Central memory CD8-positive, alpha-beta T cell (primary cell): ENCODE measurements at regions not wholly inside any gene's neighbourhood (a gene's known extent, or its start where the extent isn't known, plus 50 kb on each side); places are given as distances from the start of the nearest gene placed in this dataset.
A peak's percentile ranks its signal among the peaks of the same experiment; 100 is the strongest.

Experiments
- ATAC-seq: fragments of 150-1000 bp; cut with Tn5 transposase; replicated peaks from 2 replicates; pipeline ENCODE4 v1.10.0; 2022; ENCODE audit warnings: mild to moderate bottlenecking, moderate FRiP score, moderate number of reproducible peaks; ENCODE audit not compliant: poor library complexity, severe bottlenecking; ENCODE audit errors: extremely low read depth
- DNase-seq, 2 donors: peaks; one replicate each; pipeline ENCODE4 v3.0.0; 2021; ENCODE audit warnings: low spot score in 2 of 2
- H3K27ac Mint-ChIP-seq: one replicate; pipeline ENCODE4 v1.8.0; 2022; ENCODE audit warnings: low read depth, mild to moderate bottlenecking, moderate library complexity, mixed read lengths
- H3K27me3 Mint-ChIP-seq: one replicate; pipeline ENCODE4 v1.8.0; 2022; ENCODE audit warnings: mixed read lengths
- H3K36me3 Mint-ChIP-seq: one replicate; pipeline ENCODE4 v1.8.0; 2022; ENCODE audit warnings: mild to moderate bottlenecking, moderate library complexity, mixed read lengths; ENCODE audit not compliant: insufficient read depth
- H3K4me1 Mint-ChIP-seq: one replicate; pipeline ENCODE4 v1.8.0; 2022; ENCODE audit warnings: mixed read lengths
- H3K4me3 Mint-ChIP-seq: one replicate; pipeline ENCODE4 v1.8.0; 2022; ENCODE audit warnings: mild to moderate bottlenecking, moderate library complexity, mixed read lengths
- H3K9me3 Mint-ChIP-seq: one replicate; pipeline ENCODE4 v1.8.0; 2022; ENCODE audit warnings: mixed read lengths

DNA sequence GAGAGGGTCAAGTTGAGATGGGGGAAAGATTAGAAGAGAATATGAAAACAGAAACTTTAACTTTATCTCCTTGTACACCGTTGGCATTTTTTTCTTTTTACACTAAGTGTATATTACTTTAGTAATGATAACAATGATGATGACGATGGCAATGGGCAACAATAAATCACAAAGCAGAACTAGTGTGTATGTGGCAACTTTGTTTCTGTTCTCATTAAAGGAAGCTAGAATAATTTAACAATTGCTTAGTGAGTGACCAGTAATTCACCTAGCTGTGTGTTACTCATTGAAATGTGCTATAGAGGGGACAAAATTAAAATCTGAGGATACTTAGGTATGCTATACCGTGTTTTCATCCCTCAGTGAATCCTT lies 318.5 kb upstream of the TBL1XR1 start:
- H3K27me3 Mint-ChIP-seq: no peaks in the 10 kb centered on the region
- ATAC-seq (no peak), DNase-seq (no peak)
- no peak overlapping the region for H3K4me3 Mint-ChIP-seq
- H3K9me3 Mint-ChIP-seq: no peaks in the 10 kb centered on the region
- no peaks in the 10 kb centered on the region for H3K4me1 Mint-ChIP-seq
- H3K27ac Mint-ChIP-seq: no peak overlapping the region
- H3K36me3 Mint-ChIP-seq: no peaks in the 10 kb centered on the region

GRCh38 chr3:177516158-177517011 lies 319.1 kb upstream of the TBL1XR1 start:
- H3K36me3 Mint-ChIP-seq: no peaks in the 10 kb centered on the region
- H3K27ac Mint-ChIP-seq: no peak overlapping the region
- H3K4me1 Mint-ChIP-seq: no peaks in the 10 kb centered on the region
- no peaks in the 10 kb centered on the region for H3K9me3 Mint-ChIP-seq
- no peak overlapping the region for H3K4me3 Mint-ChIP-seq
- no peaks in the 10 kb centered on the region for H3K27me3 Mint-ChIP-seq
- ATAC-seq (no peak), DNase-seq (no peak)

- DNase-seq (no peak), ATAC-seq (no peak)
- Mint-ChIP-seq H3K4me3 (no peak overlapping the region), H3K27ac (peak overlapping the region; percentile 24), H3K27me3 (no peaks in the 10 kb centered on the region), H3K36me3 (no peaks in the 10 kb centered on the region), H3K9me3 (no peaks in the 10 kb centered on the region), H3K4me1 (no peaks in the 10 kb centered on the region)
These were observed 320.6 kb upstream of the TBL1XR1 start for GRCh38 chr3:177517906-177518305.

GRCh38 chr3:177519588-177519987 lies 322.3 kb upstream of the TBL1XR1 start:
- no peaks in the 10 kb centered on the region for H3K9me3 Mint-ChIP-seq
- DNase-seq (no peak), ATAC-seq (no peak)
- H3K4me3 Mint-ChIP-seq: no peak overlapping the region
- no peaks in the 10 kb centered on the region for H3K27me3 Mint-ChIP-seq
- H3K36me3 Mint-ChIP-seq: no peaks in the 10 kb centered on the region
- no peaks in the 10 kb centered on the region for H3K4me1 Mint-ChIP-seq
- no peak overlapping the region for H3K27ac Mint-ChIP-seq

DNA sequence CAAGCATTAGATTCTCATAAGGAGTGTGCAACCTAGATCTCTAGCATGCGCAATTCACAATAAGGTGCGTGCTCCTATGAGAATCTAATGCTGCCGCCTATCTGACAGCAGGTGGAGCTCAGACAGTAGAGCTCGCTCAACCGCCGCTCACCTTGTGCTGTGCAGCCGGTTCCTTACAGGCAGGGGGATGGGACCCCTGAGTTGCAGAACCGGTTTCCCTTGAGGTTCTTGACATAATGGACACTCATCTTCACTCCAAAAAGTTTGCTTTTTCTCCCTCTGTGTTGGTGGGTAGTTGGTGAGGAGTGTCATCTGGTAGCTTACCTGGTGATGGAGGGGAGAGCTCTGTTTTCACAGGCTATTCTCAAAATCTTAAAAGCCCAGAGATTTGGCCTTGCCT lies 324.0 kb upstream of the TBL1XR1 start:
- H3K4me1 Mint-ChIP-seq: peaks cover 5% of the 10 kb centered on the region
- no peak for ATAC-seq

DNA sequence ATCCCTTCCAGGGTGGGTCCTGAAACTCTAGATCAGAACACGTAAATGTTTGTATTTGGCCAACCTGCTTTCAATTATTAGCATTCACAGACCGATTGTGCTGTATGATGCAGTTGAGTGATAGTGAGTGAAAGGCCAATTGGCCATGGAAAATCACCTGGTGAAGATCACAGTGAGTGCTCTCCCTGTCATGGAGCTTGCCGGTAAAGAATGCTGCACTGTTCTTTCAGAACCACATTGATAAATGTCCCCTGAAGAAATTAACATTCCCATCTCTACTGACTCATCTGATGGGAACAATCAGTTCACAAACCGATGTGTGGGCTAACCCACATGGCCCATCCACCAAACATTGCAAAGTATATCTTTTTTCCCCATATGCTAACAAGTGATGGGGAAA lies 324.8 kb upstream of the TBL1XR1 start:
- Mint-ChIP-seq H3K4me1 (peaks cover 7% of the 10 kb centered on the region), H3K9me3 (peaks cover 5% of the 10 kb centered on the region), H3K4me3 (no peak overlapping the region), H3K36me3 (peaks cover 1% of the 10 kb centered on the region), H3K27me3 (no peaks in the 10 kb centered on the region), H3K27ac (no peak overlapping the region)
- ATAC-seq (no peak), DNase-seq (no peak)

More for the DNA sequence above, 324.0 kb upstream of the TBL1XR1 start:
- Mint-ChIP-seq H3K36me3 (peaks cover 1% of the 10 kb centered on the region), H3K4me3 (no peak overlapping the region), H3K9me3 (peaks cover 5% of the 10 kb centered on the region), H3K27ac (no peak overlapping the region), H3K27me3 (no peaks in the 10 kb centered on the region)
- no peak for DNase-seq

DNA sequence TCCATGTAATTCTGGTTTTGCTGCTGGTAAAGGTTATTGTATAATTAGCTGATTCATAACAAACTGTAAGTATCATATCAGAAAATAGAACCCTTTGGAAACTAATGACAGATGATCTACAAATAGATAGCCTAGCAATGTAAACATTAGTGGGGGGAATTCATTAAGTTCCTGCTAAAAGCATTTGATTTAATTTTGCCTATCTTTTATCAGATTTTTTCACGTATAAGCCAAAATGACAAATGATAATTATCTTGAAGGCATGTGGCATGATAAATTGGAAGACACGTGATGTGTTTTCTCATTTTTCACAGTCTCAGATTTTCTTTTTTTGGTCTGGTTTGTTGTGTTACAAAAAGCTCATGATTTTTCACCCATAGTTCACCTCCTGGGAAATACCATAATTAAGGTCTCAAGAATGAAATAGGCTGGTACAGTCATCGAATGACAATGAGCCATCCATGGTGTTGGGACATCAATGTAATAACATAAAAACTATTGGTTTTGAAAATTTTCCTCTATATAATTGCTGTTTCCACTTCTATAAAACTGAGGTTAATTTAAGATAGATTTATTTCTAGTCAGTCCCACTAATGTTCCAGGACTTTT lies 325.9 kb upstream of the TBL1XR1 start:
- Mint-ChIP-seq H3K36me3 (peaks cover 1% of the 10 kb centered on the region), H3K27me3 (no peaks in the 10 kb centered on the region), H3K4me3 (no peak overlapping the region), H3K9me3 (peaks cover 5% of the 10 kb centered on the region), H3K4me1 (peaks cover 7% of the 10 kb centered on the region), H3K27ac (no peak overlapping the region)
- no peak for ATAC-seq
- no peak for DNase-seq

DNA sequence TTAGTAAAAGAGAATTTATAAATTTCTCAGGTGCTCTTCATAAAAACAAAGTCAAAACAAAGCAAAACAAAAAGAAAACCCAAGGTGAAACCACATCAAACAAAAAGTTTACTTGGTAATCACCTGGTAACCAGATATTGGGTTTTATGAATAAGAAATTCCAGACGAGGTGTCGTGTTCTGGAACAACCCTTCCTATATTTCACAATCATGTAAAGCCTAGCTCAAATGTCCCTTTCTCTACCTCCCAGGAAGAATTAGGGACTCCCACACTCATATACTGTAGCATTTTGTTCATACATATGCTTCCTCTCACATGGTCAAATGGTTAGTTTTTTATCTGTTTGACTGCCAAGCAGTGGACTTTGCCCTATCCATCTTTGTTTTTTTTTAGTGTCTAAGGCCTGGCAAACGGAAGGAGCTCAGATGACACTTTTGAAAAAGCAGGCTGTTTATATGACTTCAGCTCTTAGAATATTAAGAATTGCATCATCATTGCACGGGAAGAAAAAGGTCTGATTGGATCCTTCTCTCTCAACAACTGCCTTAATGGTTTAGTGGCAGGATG lies 326.7 kb upstream of the TBL1XR1 start:
- Mint-ChIP-seq H3K4me3 (no peak overlapping the region), H3K9me3 (peaks cover 5% of the 10 kb centered on the region), H3K4me1 (peaks cover 15% of the 10 kb centered on the region), H3K27ac (no peak overlapping the region), H3K27me3 (no peaks in the 10 kb centered on the region), H3K36me3 (peaks cover 1% of the 10 kb centered on the region)
- no peak for DNase-seq
- ATAC-seq: no peak

DNA sequence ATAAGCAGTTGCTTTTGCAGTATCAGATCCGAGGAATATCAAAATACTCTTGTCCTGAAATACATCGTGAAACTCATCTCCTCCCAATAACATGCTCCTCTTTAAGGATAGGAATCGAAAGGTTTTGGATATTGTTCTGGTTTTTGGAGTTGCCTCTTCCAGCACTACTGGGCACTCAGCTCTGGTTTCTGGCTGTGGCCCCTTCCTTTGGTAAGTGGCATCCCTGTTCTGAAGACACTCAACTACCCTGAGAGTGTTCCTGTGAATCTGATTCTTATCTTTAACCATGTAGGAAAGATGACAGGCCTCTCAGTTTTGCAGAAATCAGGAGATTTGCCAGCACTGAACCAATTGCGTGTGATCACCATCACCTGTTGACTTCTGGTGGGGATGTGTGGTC lies 327.5 kb upstream of the TBL1XR1 start:
- H3K4me3 Mint-ChIP-seq: no peak overlapping the region
- DNase-seq (no peak), ATAC-seq (no peak)
- H3K27me3 Mint-ChIP-seq: no peaks in the 10 kb centered on the region
- H3K9me3 Mint-ChIP-seq: peaks cover 5% of the 10 kb centered on the region
- H3K4me1 Mint-ChIP-seq: peaks cover 19% of the 10 kb centered on the region
- H3K27ac Mint-ChIP-seq: no peak overlapping the region
- H3K36me3 Mint-ChIP-seq: peaks cover 1% of the 10 kb centered on the region

GRCh38 chr3:177525414-177525813 lies 328.1 kb upstream of the TBL1XR1 start:
- no peak overlapping the region for H3K4me3 Mint-ChIP-seq
- H3K4me1 Mint-ChIP-seq: peaks cover 19% of the 10 kb centered on the region
- H3K36me3 Mint-ChIP-seq: peaks cover 1% of the 10 kb centered on the region
- no peak for DNase-seq
- peaks cover 5% of the 10 kb centered on the region for H3K9me3 Mint-ChIP-seq
- H3K27me3 Mint-ChIP-seq: no peaks in the 10 kb centered on the region
- no peak overlapping the region for H3K27ac Mint-ChIP-seq
- ATAC-seq: no peak

DNA sequence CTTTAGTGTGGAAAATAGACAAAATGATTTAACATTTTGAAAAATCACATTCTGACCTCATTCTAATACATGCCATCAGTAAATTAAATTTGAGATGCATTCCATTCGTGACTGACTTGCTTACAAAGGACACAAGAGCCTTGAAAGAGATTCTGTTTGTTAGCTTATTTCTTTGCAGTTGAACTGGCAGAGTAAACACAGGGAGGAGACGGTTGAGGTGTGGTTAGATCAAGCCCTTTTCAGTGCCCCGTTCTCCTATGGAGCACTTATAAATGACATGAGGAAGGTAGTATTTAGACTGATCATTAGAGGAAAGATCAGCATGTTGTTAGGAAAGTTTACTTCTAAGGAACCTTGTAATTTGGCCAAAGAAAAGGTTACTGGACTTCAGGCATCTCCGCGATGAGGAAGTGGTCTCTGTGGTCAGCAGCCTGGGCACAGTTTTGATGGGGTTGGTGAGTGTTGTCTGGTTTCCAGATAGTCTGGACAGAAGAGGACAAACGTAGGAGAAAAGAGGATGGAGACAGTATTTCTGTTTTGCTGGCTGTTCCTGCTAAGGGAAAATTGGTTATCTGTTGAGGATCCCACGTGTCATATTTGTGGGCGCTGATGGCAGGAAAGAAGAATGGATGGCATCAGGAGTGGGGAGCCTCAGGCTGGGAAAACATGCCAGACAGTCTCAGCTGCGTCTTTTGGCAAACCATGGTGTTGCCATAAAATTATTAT lies 328.9 kb upstream of the TBL1XR1 start:
- Mint-ChIP-seq H3K27me3 (no peaks in the 10 kb centered on the region), H3K36me3 (peaks cover 1% of the 10 kb centered on the region), H3K27ac (no peak overlapping the region), H3K4me3 (no peak overlapping the region), H3K4me1 (peaks cover 24% of the 10 kb centered on the region), H3K9me3 (peaks cover 5% of the 10 kb centered on the region)
- no peak for DNase-seq
- no peak for ATAC-seq

DNA sequence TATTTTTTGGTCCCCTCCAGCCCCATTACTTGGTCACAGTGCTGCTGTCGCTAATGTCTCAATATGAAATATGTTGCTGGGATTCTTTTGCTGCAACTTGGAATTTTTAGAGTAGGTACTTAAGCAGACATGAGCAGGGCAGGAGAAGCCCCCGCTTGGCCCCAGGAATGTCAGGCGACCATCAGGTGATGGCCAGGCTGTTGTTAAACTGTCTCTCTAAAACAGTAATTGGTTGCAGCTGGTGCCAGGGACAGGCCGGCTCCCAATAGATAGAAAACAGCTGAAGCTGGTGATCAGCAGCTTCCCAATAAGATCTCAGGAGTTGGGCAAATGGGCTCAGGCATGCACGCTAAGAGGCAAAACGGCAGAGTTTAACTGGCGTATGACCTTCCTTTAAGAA lies 329.9 kb upstream of the TBL1XR1 start:
- Mint-ChIP-seq H3K27me3 (no peaks in the 10 kb centered on the region), H3K27ac (no peak overlapping the region), H3K4me1 (peaks cover 24% of the 10 kb centered on the region), H3K9me3 (peaks cover 5% of the 10 kb centered on the region), H3K36me3 (peaks cover 1% of the 10 kb centered on the region), H3K4me3 (no peak overlapping the region)
- ATAC-seq (no peak), DNase-seq (no peak)
